ENCODE measurements at regions not wholly inside any gene's neighbourhood (a gene's known extent, or its start where the extent isn't known, plus 50 kb on each side); places are given as distances from the start of the nearest gene placed in this dataset.
"Not testable (repeated sequence)": the region's sequence is repeated elsewhere in the genome, so short reads cannot be mapped to it uniquely, and the experiment has no call there.

DNA sequence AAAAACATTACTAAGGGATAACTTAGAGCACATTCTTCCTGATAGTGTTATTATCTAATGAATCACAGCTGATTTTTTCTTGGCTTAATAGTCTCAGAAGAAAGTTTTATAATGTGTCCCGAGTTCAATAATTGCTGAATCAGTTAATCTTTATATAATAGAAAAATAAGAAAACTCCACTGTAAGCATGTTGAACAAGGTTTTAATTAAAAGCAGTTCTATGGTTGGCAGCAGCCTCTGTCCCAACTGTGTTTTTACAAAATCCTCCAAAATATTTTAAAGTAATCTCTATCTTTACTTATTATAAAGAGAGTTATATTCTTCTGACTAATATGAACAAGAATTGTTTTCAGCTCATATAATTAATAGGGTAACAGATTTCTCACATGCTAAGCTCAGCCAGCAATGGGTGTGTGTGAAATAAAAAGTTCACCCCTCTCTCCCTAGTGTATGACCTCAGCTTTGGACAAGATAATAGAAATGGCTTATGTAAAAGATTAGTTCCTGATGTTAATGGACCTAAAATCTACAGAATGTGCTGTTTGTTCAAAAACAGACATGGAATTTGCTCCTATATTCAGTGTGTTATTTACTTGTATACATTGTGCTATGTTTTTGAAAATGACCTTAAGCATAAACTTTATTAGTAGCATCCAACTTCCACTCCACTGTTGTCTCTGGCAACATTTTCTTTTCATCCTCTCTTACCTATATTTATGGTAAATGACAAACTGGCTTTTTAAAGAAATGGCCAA, 67.1 kb upstream of the DCN start:
- no peak for DNase-seq (ENCODE audit: low spot score)

DNA sequence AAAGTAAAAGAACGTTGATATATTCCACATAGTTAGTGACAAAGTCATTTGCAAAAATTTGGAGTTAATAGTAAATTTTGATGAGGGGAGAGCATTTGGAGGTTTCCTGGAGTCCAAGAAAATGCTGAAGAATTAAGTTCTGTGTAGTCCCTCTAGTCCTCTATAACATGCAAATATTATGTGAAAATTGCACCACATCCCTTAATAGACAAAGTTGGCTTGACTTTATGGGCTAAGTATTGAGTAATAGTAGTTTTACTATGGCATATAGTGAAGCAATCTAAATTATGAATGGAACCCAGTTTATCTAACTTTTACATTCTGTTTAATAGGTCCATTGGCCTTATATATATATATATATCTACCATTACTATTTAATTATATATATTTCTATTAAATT, 66.4 kb upstream of the DCN start:
- no peak for DNase-seq (ENCODE audit: low spot score)

DNA sequence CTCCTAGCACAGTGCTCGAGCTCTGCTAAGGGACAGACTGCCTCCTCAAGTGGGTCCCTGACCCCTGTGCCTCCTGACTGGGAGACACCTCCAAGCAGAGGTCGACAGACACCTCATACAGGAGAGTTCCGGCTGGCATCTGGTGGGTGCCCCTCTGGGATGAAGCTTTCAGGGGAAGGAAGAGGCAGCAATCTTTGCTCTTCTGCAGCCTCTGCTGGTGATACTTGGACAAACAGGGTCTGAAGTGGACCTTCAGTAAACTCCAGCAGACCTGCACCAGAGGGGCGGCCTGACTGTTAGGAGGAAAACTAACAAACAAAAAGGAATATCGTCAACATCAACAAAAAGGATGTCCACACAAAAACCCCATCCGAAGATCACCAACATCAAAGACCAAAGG, 60.6 kb upstream of the DCN start:
- not testable (repeated sequence) for DNase-seq (ENCODE audit: low spot score)

DNA sequence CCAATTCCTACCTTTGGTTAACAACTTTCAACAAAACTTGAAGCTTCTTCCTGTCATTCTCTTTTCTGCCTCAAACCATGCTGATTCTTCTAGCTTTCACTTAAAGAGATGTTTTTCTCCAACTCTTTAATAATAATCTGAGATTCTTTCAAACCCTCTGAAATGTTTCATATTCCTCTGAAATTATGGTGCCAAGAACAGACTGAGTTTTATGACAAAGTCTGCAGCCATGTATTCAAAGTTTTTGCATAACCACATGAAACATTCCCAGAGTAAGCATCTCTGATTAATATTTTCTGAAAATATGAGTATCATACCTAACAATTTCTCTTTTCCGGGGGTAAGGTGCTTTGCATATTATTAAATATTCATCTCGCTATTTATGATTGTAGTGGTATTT, 59.1 kb upstream of the DCN start:
- no peak for DNase-seq (ENCODE audit: low spot score)

DNA sequence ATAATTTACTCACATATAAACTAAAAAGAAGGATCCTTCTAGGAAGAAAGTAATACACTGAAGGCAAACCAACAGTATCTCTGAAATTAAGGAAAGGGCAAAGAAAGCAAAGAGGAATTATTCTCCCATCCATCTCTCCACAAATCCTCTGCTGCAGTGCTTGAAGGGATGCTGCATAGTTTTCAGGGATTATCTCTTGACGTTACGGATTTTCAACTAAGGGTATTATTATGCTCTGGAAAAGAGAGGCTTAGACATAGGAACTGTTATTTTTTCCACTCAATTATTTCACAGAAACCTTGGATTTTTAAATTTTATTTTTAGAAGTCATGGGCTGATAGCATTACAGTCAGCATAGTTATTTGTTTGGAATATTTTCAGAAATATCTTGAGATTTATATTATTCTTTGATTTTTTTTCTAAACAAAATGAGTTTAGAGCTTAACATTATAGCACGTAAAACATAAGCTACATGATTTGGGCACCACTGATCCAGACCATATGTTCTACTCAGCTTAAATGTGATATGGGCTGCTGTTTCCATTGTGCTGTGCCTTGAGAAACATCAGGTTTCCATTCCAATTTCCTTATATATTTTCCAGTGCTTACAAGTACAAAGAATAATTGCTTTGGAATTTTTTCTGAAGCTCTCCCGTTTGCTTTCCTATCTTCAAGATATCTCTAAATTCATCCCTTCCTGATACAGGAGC, 57.9 kb upstream of the DCN start:
- no peak for DNase-seq (ENCODE audit: low spot score)

- no peak for DNase-seq (ENCODE audit: low spot score)
These were observed 56.9 kb upstream of the DCN start for GRCh38 chr12:91239481-91239880.
